Left lung (tissue), 4 donors: ENCODE measurements at regions not wholly inside any gene's neighbourhood (a gene's known extent, or its start where the extent isn't known, plus 50 kb on each side); places are given as distances from the start of the nearest gene placed in this dataset.

ENCODE experiments used
- ATAC-seq: fragments of 200-7000 bp; cut with Tn5 transposase; one replicate; pipeline ENCODE4 v1.9.1; 2020; ENCODE audit warnings: moderate library complexity
- DNase-seq, 4 donors: peaks; one replicate each; pipeline ENCODE4 v3.0.0-alpha.2; 2013 to 2020
- H3K27ac ChIP-seq, 2 donors: fragments of 200-600 bp; sonication (generic) in 1 of 2; one replicate each; pipeline versions ENCODE4 v1.5.0 to v1.8.0; 2020 to 2021
- H3K27me3 ChIP-seq, 2 donors: fragments of 200-600 bp; sonication (generic) in 1 of 2; one replicate each; pipeline versions ENCODE4 v1.5.0 to v1.8.0; 2020 to 2021
- H3K36me3 ChIP-seq, 2 donors: fragments of 200-600 bp; sonication (generic) in 1 of 2; one replicate each; pipeline versions ENCODE4 v1.5.0 to v1.8.0; 2020 to 2021
- H3K4me1 ChIP-seq, 2 donors: fragments of 200-600 bp; one replicate each; pipeline ENCODE4 v1.8.0; 2021
- H3K4me3 ChIP-seq, 2 donors: fragments of 200-600 bp; sonication (generic) in 1 of 2; one replicate each; pipeline versions ENCODE4 v1.5.0 to v1.8.0; 2020 to 2021; ENCODE audit warnings: mild to moderate bottlenecking in 1 of 2
- H3K9me3 ChIP-seq, 2 donors: fragments of 200-600 bp; sonication (generic) in 1 of 2; one replicate each; pipeline versions ENCODE4 v1.5.0 to v1.8.0; 2020 to 2021
- CTCF ChIP-seq, 2 donors: fragments of 200-600 bp; sonication (generic) in 1 of 2; IDR thresholded peaks; one replicate each; pipeline versions ENCODE4 v1.5.0 to v1.8.0; 2021; ENCODE audit warnings: antibody characterized with exemption in 2 of 2
- intact Hi-C, 2 donors: fragments of 100-400 bp; cut with DNase I; formaldehyde crosslinking; loops; one replicate each; pipeline versions ENCODE4 v1.11.2 to v1.14.2; 2022
- donor health status: DM: no; HTN: yes; CAD: no.
- donor health status: DM: no; HTN: no; CAD: no.

GRCh38 chr13:30826911-30827577 lies 79.0 kb upstream of the MEDAG start:
- H3K27ac ChIP-seq, result no peak overlapping the region
- no peak for ATAC-seq
- H3K9me3 ChIP-seq, result no peaks in the 10 kb centered on the region
- peaks cover 0 to 7% of the 10 kb centered on the region in 2 donors for H3K27me3 ChIP-seq
- no peaks in the 10 kb centered on the region for H3K4me1 ChIP-seq
- H3K36me3 ChIP-seq, result no peaks in the 10 kb centered on the region
- H3K4me3 ChIP-seq, result no peak overlapping the region
- no peak for TF ChIP-seq CTCF (IDR thresholded peaks at IDR 0.05)
- intact Hi-C loops, result no loop called here
- DNase-seq, result no peak

GRCh38 chr13:30827578-30827925 lies 78.5 kb upstream of the MEDAG start:
- H3K4me3 ChIP-seq, result no peak overlapping the region
- H3K4me1 ChIP-seq, result no peaks in the 10 kb centered on the region
- H3K36me3 ChIP-seq, result no peaks in the 10 kb centered on the region
- intact Hi-C loops, result no loop called here
- ATAC-seq, result no peak
- TF ChIP-seq CTCF (IDR thresholded peaks at IDR 0.05), result no peak
- no peak overlapping the region for H3K27ac ChIP-seq
- H3K27me3 ChIP-seq, result peaks cover 0 to 9% of the 10 kb centered on the region in 2 donors
- no peaks in the 10 kb centered on the region for H3K9me3 ChIP-seq
- no peak for DNase-seq

GRCh38 chr13:30829145-30829832 lies 76.8 kb upstream of the MEDAG start:
- H3K36me3 ChIP-seq, result no peaks in the 10 kb centered on the region
- no peak overlapping the region for H3K27ac ChIP-seq
- H3K4me3 ChIP-seq, result no peak overlapping the region
- no peaks in the 10 kb centered on the region for H3K9me3 ChIP-seq
- ATAC-seq, result no peak
- H3K27me3 ChIP-seq, result peaks cover 0 to 17% of the 10 kb centered on the region in 2 donors
- DNase-seq, result no peak
- no peak for TF ChIP-seq CTCF (IDR thresholded peaks at IDR 0.05)
- H3K4me1 ChIP-seq, result no peaks in the 10 kb centered on the region
- intact Hi-C loops, result no loop called here

- no peak overlapping the region for H3K4me3 ChIP-seq
- H3K9me3 ChIP-seq, result no peaks in the 10 kb centered on the region
- no peak for TF ChIP-seq CTCF (IDR thresholded peaks at IDR 0.05)
- intact Hi-C loops, result no loop called here
- DNase-seq, result no peak
- H3K4me1 ChIP-seq, result no peaks in the 10 kb centered on the region
- no peaks in the 10 kb centered on the region for H3K36me3 ChIP-seq
- ATAC-seq, result no peak
- H3K27ac ChIP-seq, result no peak overlapping the region
- peaks cover 0 to 10% of the 10 kb centered on the region in 2 donors for H3K27me3 ChIP-seq
Measured at GRCh38 chr13:30829833-30830637, 76.0 kb upstream of the MEDAG start.

GRCh38 chr13:30830638-30830965 lies 75.5 kb upstream of the MEDAG start:
- ATAC-seq (no peak), DNase-seq (no peak)
- no peak overlapping the region for H3K4me3 ChIP-seq
- H3K36me3 ChIP-seq, result no peaks in the 10 kb centered on the region
- intact Hi-C loops, result no loop called here
- H3K27me3 ChIP-seq, result peaks cover 0 to 11% of the 10 kb centered on the region in 2 donors
- H3K27ac ChIP-seq, result no peak overlapping the region
- H3K9me3 ChIP-seq, result no peaks in the 10 kb centered on the region
- TF ChIP-seq CTCF (IDR thresholded peaks at IDR 0.05), result no peak
- no peaks in the 10 kb centered on the region for H3K4me1 ChIP-seq
